ENCODE measurements at regions not wholly inside any gene's neighbourhood (a gene's known extent, or its start where the extent isn't known, plus 50 kb on each side); places are given as distances from the start of the nearest gene placed in this dataset.
"Not testable (repeated sequence)": the region's sequence is repeated elsewhere in the genome, so short reads cannot be mapped to it uniquely, and the experiment has no call there.

GRCh38 chr3:110865934-110866333, 205.7 kb upstream of the NECTIN3 start:
- DNase-seq, result no peak

- no peak for DNase-seq
Measured at GRCh38 chr3:110868106-110868505, 203.5 kb upstream of the NECTIN3 start.

DNA sequence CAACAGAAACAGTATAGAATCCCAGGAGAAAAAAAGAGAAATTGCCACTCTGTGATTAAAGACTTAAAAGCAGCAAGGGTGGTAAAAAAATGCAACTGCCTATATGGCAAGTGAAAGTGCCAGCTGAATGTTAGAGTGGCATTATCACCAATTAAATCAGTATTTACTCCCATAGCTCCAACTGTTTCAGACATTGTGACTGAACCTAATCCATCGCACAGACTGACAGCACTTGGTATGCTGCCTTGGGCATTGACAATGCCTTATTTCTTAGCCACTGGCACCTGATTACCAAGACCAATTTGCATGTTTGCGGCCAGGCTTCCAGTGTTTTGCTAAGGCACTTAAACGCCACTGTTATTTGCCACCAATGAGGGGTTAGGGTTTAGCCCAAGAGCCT, 201.9 kb upstream of the NECTIN3 start:
- DNase-seq, result no peak

- DNase-seq, result no peak
Measured at GRCh38 chr3:110871869-110872268, 199.7 kb upstream of the NECTIN3 start.

GRCh38 chr3:110878692-110879091, 192.9 kb upstream of the NECTIN3 start:
- DNase-seq, result no peak

- DNase-seq, result peak; percentile 51
Measured at GRCh38 chr3:110881069-110881468, 190.5 kb upstream of the NECTIN3 start.

DNA sequence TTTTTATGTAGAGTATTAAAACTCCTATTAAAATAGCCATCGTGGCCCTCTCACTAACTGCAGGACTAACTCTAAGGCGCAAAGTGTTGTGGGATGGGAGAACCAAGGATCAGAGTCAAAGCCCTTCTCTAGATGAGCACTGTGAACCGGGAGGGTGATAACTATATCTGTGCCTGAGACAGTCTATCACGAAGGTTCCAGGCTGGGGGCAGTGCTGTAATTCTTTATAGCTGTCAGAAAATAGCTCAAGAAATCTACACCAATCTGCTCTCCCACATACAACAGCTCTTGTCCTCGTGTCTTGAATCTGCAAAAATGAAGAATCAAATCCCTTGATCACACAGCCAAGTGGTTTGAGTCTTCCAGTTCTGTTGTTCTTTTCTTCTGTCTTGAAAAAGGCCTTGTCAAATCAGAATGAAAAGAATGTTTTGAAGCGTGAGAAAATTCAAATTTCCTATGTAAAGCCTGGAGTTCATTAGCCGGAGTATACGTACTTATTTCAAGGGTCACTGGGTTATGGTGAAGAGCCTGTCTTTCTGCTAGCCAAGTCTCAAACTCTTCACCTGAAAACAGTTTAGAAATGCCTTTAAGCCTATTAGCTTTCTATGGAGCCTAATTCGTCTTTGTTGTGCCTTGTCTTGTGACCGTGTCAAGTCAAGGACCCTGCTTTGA, 185.3 kb upstream of the NECTIN3 start:
- DNase-seq, result peak; percentile 59

DNA sequence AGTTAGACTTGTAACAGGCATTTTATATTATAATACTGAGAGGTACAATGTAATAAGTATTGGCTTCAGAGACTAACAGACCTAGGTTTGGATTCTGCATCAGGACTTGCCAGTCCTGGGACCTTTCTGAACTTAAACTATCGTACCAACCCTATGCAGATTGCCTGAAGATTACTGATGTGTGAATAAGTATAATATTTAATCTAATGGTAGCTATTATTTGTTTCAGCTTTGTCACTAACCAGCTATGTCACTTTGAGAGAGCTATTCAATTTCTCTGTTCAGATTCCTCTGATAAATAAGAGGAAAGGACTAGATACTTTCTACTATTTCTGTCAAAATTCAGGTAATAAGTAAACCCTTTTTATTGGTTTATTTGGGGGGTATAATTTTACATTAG, 184.4 kb upstream of the NECTIN3 start:
- no peak for DNase-seq

- DNase-seq, result peak; percentile 4
Measured at GRCh38 chr3:110888625-110889375, 182.8 kb upstream of the NECTIN3 start.

- DNase-seq, result not testable (repeated sequence)
Measured at GRCh38 chr3:110889376-110889699, 182.3 kb upstream of the NECTIN3 start.

DNA sequence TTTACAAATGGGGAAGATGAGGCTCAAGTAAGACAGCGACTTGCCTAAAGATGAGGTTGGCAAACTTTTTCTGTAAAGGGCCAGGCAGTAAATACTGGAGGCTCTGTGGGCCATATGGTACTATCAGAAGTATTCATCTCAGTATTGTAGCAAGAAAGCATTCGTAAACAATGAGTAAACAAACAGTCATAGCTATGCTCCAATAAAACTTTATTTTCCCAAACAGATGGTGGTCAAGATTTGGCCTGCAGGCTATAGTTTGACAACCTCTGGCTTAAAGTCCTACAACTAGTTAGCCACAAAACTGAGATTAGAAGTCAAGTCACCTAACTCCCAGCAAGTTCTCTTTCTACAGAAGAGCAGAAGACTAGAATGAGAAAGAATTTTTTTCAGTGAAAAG, 177.0 kb upstream of the NECTIN3 start:
- DNase-seq, result no peak

DNA sequence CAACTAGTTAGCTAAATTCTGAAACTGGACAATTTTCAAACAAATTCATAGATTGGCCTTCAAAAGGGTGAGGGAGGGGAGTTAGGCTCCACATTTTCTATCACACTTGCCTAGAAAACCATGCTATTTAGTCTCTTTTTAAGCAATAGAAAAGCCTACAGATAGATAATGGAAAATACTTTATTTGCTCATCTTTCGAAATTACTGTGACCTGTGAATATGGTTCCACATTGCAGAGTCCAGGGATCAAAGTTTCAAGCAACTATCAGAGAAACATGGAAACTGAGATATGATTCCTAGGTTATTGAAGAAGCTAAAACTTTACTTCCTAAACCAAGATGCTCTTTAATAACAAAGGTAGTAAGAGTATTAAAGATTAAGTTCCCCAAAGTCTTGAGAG, 176.6 kb upstream of the NECTIN3 start:
- no peak for DNase-seq

DNA sequence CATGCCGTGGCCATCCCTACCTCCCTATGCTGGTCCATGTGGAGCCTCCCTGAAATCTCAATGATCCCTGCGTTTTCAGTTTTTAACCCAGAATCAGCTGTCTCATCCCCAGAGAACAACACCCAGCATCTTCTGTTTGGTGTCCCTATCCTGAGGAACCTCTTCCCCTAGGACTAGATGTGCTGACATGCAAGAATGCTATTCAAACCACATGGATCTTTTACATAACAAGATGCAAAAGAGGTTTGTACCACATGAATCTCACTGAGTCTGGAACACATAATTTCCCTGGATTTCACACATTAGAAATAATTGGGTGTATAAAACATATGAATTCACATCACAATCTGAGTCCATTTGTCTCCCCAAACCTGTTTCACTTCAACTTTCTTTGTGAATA, 174.6 kb upstream of the NECTIN3 start:
- DNase-seq, result no peak

- DNase-seq, result no peak
Measured at GRCh38 chr3:110900576-110900975, 171.0 kb upstream of the NECTIN3 start.

GRCh38 chr3:110901536-110901935, 170.1 kb upstream of the NECTIN3 start:
- no peak for DNase-seq

DNA sequence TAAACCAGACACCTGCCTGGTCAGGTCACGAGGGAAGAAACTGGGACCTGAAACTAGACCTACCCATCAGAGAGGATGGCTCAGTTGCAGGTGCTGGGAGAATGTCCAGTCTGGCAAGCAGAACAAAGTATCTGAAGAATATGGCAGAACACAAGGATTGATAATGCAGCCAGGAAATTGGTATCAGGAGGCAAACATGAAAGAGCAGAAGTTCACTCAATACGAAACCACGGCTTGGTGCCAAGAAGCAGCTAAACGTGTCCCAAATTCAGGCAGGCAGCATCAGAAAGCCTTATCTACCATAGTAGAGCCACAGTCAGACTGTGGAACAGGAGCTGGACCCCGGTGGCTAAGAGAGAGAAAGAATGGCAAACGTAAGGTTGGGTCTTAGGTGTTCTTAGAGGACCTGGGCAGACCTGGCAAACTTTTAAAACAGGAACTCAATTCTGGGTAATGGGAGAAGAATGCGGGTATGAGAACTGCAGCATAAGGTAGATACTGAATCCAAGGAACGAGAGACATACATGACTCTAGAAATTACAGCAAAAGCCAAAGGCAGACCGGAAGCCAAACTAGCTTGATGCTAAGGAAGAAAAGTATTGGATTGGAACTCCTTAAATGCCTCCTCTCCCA, 169.0 kb upstream of the NECTIN3 start:
- DNase-seq, result no peak

DNA sequence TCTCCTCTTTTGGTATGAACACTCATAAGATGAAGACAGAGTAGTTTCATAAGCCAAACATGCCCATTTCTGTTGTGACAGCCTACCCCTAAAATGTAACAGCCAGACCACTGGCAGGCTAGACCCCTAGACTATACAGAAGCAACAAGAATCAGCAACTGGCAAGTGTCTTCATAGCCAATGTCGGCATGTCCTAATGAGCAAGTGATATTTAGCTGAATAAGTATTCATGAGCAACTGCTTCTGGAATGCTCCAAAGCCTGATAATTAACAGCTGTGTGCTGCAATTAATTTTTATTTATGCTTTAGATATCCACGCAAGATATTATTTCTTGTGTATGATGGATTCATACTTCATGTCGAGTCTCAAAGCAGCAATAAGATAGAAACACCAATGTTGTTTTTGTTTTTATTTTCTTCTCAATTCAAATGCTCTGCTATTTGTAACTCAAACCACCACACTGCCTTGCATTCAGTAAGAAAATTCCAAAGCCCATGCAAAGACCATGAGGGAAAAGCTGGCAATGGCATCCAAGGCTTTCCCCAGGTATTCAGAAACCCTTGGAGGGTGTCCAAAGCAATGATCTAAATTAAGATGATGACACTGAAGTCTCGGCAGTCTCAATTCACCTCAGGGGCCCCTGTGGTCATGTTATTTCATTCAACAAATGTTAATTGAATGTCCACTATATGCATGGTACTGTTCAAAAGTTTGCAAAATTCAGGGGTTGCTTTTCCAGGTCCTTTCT, 167.7 kb upstream of the NECTIN3 start:
- DNase-seq, result no peak

DNA sequence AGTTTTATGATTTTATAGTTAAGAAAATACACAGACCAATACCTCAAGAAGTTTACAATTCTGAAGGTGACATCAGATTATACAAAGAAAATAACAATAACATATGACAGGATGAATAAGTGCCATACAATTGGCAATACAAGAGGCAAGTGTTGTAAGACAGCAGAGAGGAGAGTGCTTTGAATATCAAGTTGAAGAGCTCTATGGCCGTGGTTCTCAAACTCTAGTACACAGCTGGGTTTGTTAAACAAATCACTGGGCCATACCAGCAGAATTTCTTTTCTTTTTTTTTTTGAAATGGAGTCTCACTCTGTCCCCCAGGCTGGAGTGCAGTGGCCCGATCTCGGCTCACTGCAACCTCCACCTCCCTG, 167.1 kb upstream of the NECTIN3 start:
- no peak for DNase-seq

GRCh38 chr3:110905121-110905520, 166.5 kb upstream of the NECTIN3 start:
- DNase-seq, result no peak

DNA sequence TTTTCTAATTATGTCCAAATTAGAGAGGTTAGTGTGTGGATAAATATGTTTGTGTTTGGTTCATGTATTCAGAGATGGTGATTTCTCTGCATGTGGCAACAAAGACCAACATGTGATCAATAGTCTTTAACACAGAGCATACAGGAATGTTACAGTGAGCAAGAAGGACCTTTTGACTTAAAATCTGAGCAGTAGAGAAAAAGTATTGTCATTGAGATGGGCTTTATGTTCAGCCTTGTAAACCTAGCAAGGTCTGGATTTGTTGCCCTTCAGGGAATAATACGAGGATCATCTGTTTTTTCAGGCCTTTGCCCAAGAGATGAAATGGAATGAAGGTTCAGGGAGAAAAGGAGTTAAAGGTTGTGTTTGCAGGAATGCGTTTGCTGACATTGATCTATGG, 161.8 kb upstream of the NECTIN3 start:
- DNase-seq, result no peak

DNA sequence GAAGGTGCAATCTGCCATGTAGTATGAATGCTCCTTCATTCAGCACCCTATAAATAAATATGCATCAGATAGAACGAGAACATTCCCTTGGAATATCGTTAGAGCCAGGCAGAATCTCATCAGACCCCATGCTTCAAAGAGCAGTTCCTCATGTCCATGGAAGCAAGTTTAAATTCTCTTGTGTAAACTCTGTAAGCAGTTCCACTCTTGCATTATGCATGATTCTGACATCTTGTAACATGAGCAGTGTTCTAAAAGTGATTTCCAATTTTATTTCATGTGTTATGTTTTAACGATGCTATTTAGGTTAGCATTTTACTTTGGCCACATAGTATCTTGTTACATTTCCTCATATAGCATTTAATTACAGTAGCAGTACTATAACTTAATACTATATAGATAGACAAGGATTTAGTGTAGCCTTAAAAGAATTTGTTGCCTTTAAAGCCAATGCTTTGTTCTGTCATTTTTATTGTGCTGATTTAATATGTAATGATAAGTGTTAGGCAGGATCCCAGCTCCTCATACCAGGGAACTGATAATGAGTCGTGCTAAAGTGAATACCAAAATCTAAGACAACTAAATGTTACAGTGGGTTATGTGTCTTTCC, 161.2 kb upstream of the NECTIN3 start:
- no peak for DNase-seq

DNA sequence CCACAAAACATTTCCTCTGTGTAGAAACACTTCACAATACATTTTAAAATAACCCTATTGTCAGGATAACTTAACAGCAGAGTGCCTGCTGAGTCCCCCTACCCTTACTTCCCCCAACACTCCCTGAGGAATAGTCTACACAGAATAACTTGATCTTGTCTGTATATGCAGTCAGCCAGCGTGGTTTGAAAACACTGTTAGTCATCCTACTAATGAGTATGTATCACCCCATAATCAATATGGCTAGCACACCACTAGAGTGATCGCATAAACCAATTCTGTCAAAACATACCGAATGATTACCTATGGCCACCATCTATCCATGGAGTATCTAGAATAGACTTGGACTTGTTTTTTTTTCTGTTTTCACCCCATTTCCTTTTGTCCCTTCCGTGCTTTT, 152.7 kb upstream of the NECTIN3 start:
- no peak for DNase-seq

- no peak for DNase-seq
Measured at GRCh38 chr3:110925798-110926197, 145.8 kb upstream of the NECTIN3 start.

Data from NCI-H82 (cell line).